Erythroblast (primary cell): ENCODE measurements at regions not wholly inside any gene's neighbourhood (a gene's known extent, or its start where the extent isn't known, plus 50 kb on each side); places are given as distances from the start of the nearest gene placed in this dataset.

Source experiments
- GATA1 ChIP-seq: IDR thresholded peaks from 2 replicates; pipeline ENCODE4 v1.6.1; 2011; ENCODE audit warnings: low read depth, mild to moderate bottlenecking, control low read depth, low read length, moderate library complexity
- POLR2A ChIP-seq: IDR thresholded peaks from 2 replicates; pipeline ENCODE4 v1.6.1; 2011; ENCODE audit warnings: mild to moderate bottlenecking, low read length

DNA sequence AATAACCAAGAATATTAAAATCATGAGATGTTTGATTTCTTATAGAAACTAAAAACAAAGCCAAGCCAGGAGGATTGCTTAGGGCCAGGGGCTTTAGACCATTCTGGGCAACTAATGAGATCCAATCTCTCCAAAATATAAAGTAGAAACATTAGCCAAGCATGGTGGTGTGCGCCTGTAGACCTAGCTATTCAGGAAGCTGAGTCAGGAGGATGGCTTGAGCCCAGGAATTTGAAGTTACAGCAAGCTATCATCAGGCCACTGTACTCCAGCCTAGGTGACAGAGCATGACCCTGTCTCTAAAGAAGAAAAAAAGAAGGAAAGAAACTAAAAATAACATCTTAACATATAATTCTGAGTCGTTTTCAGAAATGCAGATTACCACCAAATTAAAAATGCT is 96.7 kb downstream of the NAF1 start:
- TF ChIP-seq POLR2A (no peak), GATA1 (no peak)
